GM18498 (cell line): ENCODE measurements at regions not wholly inside any gene's neighbourhood (a gene's known extent, or its start where the extent isn't known, plus 50 kb on each side); places are given as distances from the start of the nearest gene placed in this dataset.

Experiments
- ATAC-seq: cut with Tn5 transposase; IDR thresholded peaks from one replicate; pipeline ENCODE4 v1.9.1; 2021; ENCODE audit warnings: mild to moderate bottlenecking, moderate library complexity; ENCODE audit not compliant: unreplicated experiment

GRCh38 chr16:82252582-82252981 lies 82.6 kb upstream of the MPHOSPH6 start:
- ATAC-seq: no peak

GRCh38 chr16:82248677-82249076 lies 78.7 kb upstream of the MPHOSPH6 start:
- no peak for ATAC-seq

- no peak for ATAC-seq
Measured at GRCh38 chr16:82248012-82248656, 78.1 kb upstream of the MPHOSPH6 start.

GRCh38 chr16:82242201-82242600 lies 72.2 kb upstream of the MPHOSPH6 start:
- no peak for ATAC-seq

GRCh38 chr16:82241469-82242052 lies 71.5 kb upstream of the MPHOSPH6 start:
- ATAC-seq: no peak

- no peak for ATAC-seq
Measured at GRCh38 chr16:82240111-82240510, 70.1 kb upstream of the MPHOSPH6 start.

GRCh38 chr16:82236875-82237274 lies 66.9 kb upstream of the MPHOSPH6 start:
- ATAC-seq: no peak

- ATAC-seq: peak; percentile 63
Measured at GRCh38 chr16:82236415-82236814, 66.4 kb upstream of the MPHOSPH6 start.

- ATAC-seq: no peak
Measured at GRCh38 chr16:82232806-82233205, 62.8 kb upstream of the MPHOSPH6 start.

GRCh38 chr16:82231008-82231787 lies 61.2 kb upstream of the MPHOSPH6 start:
- no peak for ATAC-seq

- ATAC-seq: no peak
Measured at GRCh38 chr16:82229800-82230619, 60.0 kb upstream of the MPHOSPH6 start.

GRCh38 chr16:82226327-82226726 lies 56.3 kb upstream of the MPHOSPH6 start:
- no peak for ATAC-seq

GRCh38 chr16:82224821-82225220 lies 54.8 kb upstream of the MPHOSPH6 start:
- ATAC-seq: no peak

GRCh38 chr16:82220541-82220940 lies 50.5 kb upstream of the MPHOSPH6 start:
- ATAC-seq: no peak
